ENCODE measurements at regions not wholly inside any gene's neighbourhood (a gene's known extent, or its start where the extent isn't known, plus 50 kb on each side); places are given as distances from the start of the nearest gene placed in this dataset.

DNA sequence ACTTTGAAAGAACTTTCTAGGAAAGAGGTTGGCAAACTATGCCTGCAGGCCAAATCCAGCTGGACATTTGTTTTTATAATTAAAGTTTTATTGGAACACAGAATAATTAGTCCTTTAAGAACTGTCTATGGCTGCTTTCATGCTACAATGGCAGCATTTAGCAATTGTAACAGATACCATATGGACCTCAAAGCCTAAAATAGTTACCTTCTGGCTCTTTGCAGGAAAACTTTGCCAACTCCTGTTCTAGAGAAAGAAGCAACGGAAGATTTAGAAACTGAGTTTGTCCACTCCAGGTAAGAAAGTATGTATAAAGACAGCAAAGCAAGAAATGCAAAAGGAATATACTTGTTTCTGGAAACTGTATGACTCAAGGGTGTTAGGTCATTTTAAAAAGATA, 281.7 kb upstream of the TRPM3 start:
- intact Hi-C loops (cut with micrococcal nuclease): no loop called here
- WGBS (ENCODE audit: insufficient coverage): 94% methylated on average over 1 of the region's 1 CpG

GRCh38 chr9:71393005-71393404, 271.6 kb upstream of the TRPM3 start:
- Mint-ChIP-seq H3K27ac (no peak overlapping the region), H3K36me3 (no peaks in the 10 kb centered on the region), H3K4me3 (no peak overlapping the region), H3K27me3 (ENCODE audit: low read depth in 2 of 2) (peaks cover 3 to 11% of the 10 kb centered on the region in 2 donors), H3K9me3 (peaks cover 0 to 5% of the 10 kb centered on the region in 2 donors), H3K4me1 (no peaks in the 10 kb centered on the region)
- Histone ChIP-seq H3K4me1 (ENCODE audit: control insufficient read depth, insufficient read depth, low read length) (no peaks in the 10 kb centered on the region), H3K36me3 (ENCODE audit: control insufficient read depth, insufficient read depth, low read length) (no peaks in the 10 kb centered on the region), H3K27ac (ENCODE audit: low read length) (no peak overlapping the region), H3K4me3 (ENCODE audit: low read length) (no peak overlapping the region), H3K9me3 (ENCODE audit: control insufficient read depth, insufficient read depth, low read length) (no peaks in the 10 kb centered on the region), H3K27me3 (ENCODE audit: control insufficient read depth, insufficient read depth, low read length) (no peaks in the 10 kb centered on the region)
- ATAC-seq (no peak), DNase-seq (no peak)
- intact Hi-C loops (cut with micrococcal nuclease): no loop called here
- TF ChIP-seq CTCF (IDR thresholded peaks at IDR 0.05): no peak
- 76% methylated on average over 2 of the region's 3 CpGs for WGBS (ENCODE audit: insufficient coverage)

More for the DNA sequence above, 281.7 kb upstream of the TRPM3 start:
- DNase-seq (no peak), ATAC-seq (no peak)
- Mint-ChIP-seq H3K4me1 (no peaks in the 10 kb centered on the region), H3K27ac (no peak overlapping the region), H3K36me3 (no peaks in the 10 kb centered on the region), H3K4me3 (no peak overlapping the region), H3K9me3 (peaks cover 0 to 3% of the 10 kb centered on the region in 2 donors), H3K27me3 (ENCODE audit: low read depth in 2 of 2) (no peaks in the 10 kb centered on the region)
- Histone ChIP-seq H3K4me3 (ENCODE audit: low read length) (no peak overlapping the region), H3K27ac (ENCODE audit: low read length) (no peak overlapping the region), H3K27me3 (ENCODE audit: control insufficient read depth, insufficient read depth, low read length) (no peaks in the 10 kb centered on the region), H3K9me3 (ENCODE audit: control insufficient read depth, insufficient read depth, low read length) (peaks cover 8% of the 10 kb centered on the region), H3K4me1 (ENCODE audit: control insufficient read depth, insufficient read depth, low read length) (no peaks in the 10 kb centered on the region), H3K36me3 (ENCODE audit: control insufficient read depth, insufficient read depth, low read length) (no peaks in the 10 kb centered on the region)
- no peak for TF ChIP-seq CTCF (IDR thresholded peaks at IDR 0.05)

DNA sequence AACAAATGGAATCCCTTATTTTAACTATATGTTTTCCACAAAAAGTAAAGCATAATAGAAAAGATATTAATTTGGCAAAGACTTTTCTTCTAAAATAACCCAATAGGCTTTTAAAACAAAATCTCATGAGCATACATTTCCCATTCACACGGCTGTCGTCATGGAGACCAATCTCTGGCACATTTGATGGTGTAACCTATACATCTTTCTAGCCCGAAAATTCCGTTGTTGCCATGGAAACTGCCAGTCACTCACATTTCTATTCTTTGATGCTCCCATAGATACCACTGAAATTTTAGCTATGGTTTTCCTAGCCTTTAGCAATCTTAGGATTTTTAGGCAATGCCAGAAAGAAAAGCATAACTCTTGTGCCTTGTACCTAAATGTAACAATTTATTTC, 262.9 kb upstream of the TRPM3 start:
- WGBS (ENCODE audit: insufficient coverage): 86% methylated on average over 4 of the region's 4 CpGs
- Histone ChIP-seq H3K27ac (ENCODE audit: low read length) (no peak overlapping the region), H3K4me3 (ENCODE audit: low read length) (no peak overlapping the region), H3K27me3 (ENCODE audit: control insufficient read depth, insufficient read depth, low read length) (no peaks in the 10 kb centered on the region), H3K9me3 (ENCODE audit: control insufficient read depth, insufficient read depth, low read length) (no peaks in the 10 kb centered on the region), H3K36me3 (ENCODE audit: control insufficient read depth, insufficient read depth, low read length) (no peaks in the 10 kb centered on the region), H3K4me1 (ENCODE audit: control insufficient read depth, insufficient read depth, low read length) (no peaks in the 10 kb centered on the region)
- no peaks in the 10 kb centered on the region for H3K4me1 Mint-ChIP-seq
- DNase-seq: no peak
- H3K36me3 Mint-ChIP-seq: no peaks in the 10 kb centered on the region
- no peak for TF ChIP-seq CTCF (IDR thresholded peaks at IDR 0.05)
- no peak for ATAC-seq
- no peak overlapping the region for H3K4me3 Mint-ChIP-seq
- peaks cover 0 to 7% of the 10 kb centered on the region in 2 donors for H3K9me3 Mint-ChIP-seq
- peaks cover 0 to 3% of the 10 kb centered on the region in 2 donors for H3K27me3 Mint-ChIP-seq (ENCODE audit: low read depth in 2 of 2)
- intact Hi-C loops (cut with micrococcal nuclease): no loop called here
- no peak overlapping the region for H3K27ac Mint-ChIP-seq

- no peaks in the 10 kb centered on the region for H3K36me3 Mint-ChIP-seq
- intact Hi-C loops (cut with micrococcal nuclease): no loop called here
- H3K9me3 ChIP-seq (ENCODE audit: control insufficient read depth, insufficient read depth, low read length): no peaks in the 10 kb centered on the region
- ATAC-seq (no peak), DNase-seq (no peak)
- no peaks in the 10 kb centered on the region for H3K4me1 ChIP-seq (ENCODE audit: control insufficient read depth, insufficient read depth, low read length)
- no peaks in the 10 kb centered on the region for H3K36me3 ChIP-seq (ENCODE audit: control insufficient read depth, insufficient read depth, low read length)
- no peaks in the 10 kb centered on the region for H3K27me3 ChIP-seq (ENCODE audit: control insufficient read depth, insufficient read depth, low read length)
- no peak overlapping the region for H3K27ac Mint-ChIP-seq
- H3K9me3 Mint-ChIP-seq: peaks cover 0 to 4% of the 10 kb centered on the region in 2 donors
- H3K4me1 Mint-ChIP-seq: no peaks in the 10 kb centered on the region
- no peak for TF ChIP-seq CTCF (IDR thresholded peaks at IDR 0.05)
- peaks cover 0 to 3% of the 10 kb centered on the region in 2 donors for H3K27me3 Mint-ChIP-seq (ENCODE audit: low read depth in 2 of 2)
- no peak overlapping the region for H3K27ac ChIP-seq (ENCODE audit: low read length)
- no peak overlapping the region for H3K4me3 Mint-ChIP-seq
- H3K4me3 ChIP-seq (ENCODE audit: low read length): no peak overlapping the region
These were observed 262.0 kb upstream of the TRPM3 start for GRCh38 chr9:71383308-71383940.
